Activated CD4-positive, alpha-beta T cell treated with anti-CD3 and anti-CD28 coated beads for 36 hours (primary cell): ENCODE measurements at regions not wholly inside any gene's neighbourhood (a gene's known extent, or its start where the extent isn't known, plus 50 kb on each side); places are given as distances from the start of the nearest gene placed in this dataset.

Experiments
- ATAC-seq: fragments of 200-7000 bp; cut with Tn5 transposase; one replicate; pipeline ENCODE4 v1.10.0; 2021; ENCODE audit warnings: mild to moderate bottlenecking, moderate library complexity
- CTCF ChIA-PET: fragments of 350-600 bp; sonication (Branson Sonifier 250); formaldehyde crosslinking; loops from one replicate; lab custom pipeline; 2021; ENCODE audit warnings: antibody characterized with exemption; lab: Charles Lee
- POLR2A ChIA-PET: fragments of 350-600 bp; sonication (Branson Sonifier 250); formaldehyde crosslinking; loops from one replicate; lab custom pipeline; 2021; ENCODE audit warnings: antibody characterized with exemption, inconsistent platforms; lab: Charles Lee
- DNase-seq: peaks from one replicate; pipeline ENCODE4 v3.0.0-alpha.2; 2020
- H3K27ac Mint-ChIP-seq: one replicate; pipeline ENCODE4 v1.8.0; 2021; ENCODE audit warnings: mixed read lengths
- H3K27me3 Mint-ChIP-seq: one replicate; pipeline ENCODE4 v1.8.0; 2021; ENCODE audit warnings: mixed read lengths
- H3K36me3 Mint-ChIP-seq: one replicate; pipeline ENCODE4 v1.8.0; 2021; ENCODE audit warnings: low read depth, mixed read lengths
- H3K4me1 Mint-ChIP-seq: one replicate; pipeline ENCODE4 v1.8.0; 2021; ENCODE audit warnings: mixed read lengths
- H3K4me3 Mint-ChIP-seq: one replicate; pipeline ENCODE4 v1.8.0; 2021; ENCODE audit warnings: mild to moderate bottlenecking, moderate library complexity, mixed read lengths
- H3K9me3 Mint-ChIP-seq: one replicate; pipeline ENCODE4 v1.8.0; 2021; ENCODE audit warnings: low read depth, mixed read lengths
- intact Hi-C, 2 experiments: fragments of 100-400 bp; cut with DNase I in 1 of 2; cut with micrococcal nuclease in 1 of 2; formaldehyde crosslinking; loops; one replicate each; pipeline versions ENCODE4 v1.14.2 to v1.15.1; 2022 to 2024; cut with DNase I, micrococcal nuclease

DNA sequence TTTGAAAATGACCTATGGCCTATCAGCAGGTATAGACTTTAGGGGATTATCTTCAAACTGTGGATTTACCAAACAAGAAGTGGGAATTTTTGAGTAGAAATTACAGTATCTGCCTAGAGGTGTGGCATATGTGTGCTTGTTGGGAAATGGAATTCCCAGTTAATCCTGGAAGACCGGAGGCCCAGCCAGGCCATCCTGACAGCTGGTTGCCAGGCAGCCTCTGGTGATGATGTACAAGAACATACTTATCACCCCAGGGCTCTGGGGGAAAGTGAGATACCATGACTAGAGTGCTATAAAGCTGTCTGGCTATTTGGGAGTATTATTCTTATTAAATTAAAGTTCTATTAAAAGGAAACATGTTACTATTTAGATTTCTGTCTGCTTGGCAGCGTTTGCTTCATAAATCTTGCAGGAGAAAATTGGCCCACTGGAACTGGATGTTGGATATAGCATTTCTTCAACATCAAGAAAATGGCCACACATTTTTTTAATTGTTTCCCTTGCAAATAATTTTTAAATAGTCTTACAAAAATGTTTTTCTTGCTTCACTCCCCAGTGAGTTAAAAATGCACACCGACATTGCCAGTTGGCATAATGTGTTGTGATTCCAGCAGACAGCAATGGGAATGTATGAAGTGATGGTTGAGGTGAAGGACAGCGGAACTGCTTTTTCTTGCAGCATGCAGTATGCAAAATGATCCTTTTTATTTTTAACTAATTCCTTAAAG is 187.8 kb downstream of the MYLK4 start:
- no peaks in the 10 kb centered on the region for H3K36me3 Mint-ChIP-seq
- H3K4me1 Mint-ChIP-seq: peaks cover 10% of the 10 kb centered on the region
- CTCF ChIA-PET: interaction anchor here (1.0 to 2.4 kb wide), 2 partner anchors 72 kb away, joined by 5 to 6 read pairs; no protein-coding TSS in a partner anchor

DNA sequence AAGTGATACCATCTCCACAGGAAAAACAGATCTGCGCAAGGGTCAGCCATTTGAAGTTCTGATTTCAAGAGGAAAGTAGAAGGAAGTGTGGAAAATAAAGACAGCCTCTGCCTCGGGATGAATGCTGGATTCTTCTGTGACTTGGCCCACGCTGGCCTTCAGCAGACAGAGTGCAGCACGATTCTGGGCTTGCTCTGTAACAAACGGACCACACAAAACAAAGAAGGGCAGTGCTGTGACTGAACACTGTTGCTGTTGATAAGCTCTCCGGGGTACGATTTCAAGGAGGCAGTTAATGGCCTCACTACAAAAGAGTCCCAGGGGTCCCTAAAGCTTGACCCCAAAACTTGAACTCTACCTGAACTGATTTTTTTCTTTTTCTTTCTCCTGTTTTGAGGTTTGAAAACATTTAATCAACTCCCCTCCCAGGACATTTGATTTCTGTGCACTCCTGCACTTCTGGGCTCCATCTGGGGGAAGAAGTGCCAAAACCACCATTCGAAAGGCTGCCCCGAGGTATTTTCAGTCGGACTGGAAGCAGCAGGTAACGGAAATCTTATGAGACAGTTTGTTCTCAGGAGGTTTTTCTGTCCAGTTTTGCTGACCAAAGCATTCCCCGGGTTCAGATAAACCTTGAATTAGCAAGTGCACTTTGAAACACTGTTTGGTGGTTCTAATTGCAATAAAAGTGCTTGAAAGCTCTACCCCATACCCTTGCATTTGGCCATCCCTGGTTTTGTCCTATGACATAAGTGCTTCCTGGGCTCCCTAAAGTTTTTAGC is 189.6 kb downstream of the MYLK4 start:
- H3K27ac Mint-ChIP-seq: no peak overlapping the region
- no peak overlapping the region for H3K4me3 Mint-ChIP-seq
- no peaks in the 10 kb centered on the region for H3K36me3 Mint-ChIP-seq
- DNase-seq (no peak), ATAC-seq (no peak)
- H3K4me1 Mint-ChIP-seq: peaks cover 10% of the 10 kb centered on the region
- H3K9me3 Mint-ChIP-seq: no peaks in the 10 kb centered on the region
- H3K27me3 Mint-ChIP-seq: peaks cover 49% of the 10 kb centered on the region
- POLR2A ChIA-PET: no interaction called here
- intact Hi-C loops: loop anchor here in 1 of 2 experiments (5.0 kb wide), 1 partner anchor 449 kb away; no protein-coding TSS in a partner anchor
- CTCF ChIA-PET: interaction anchor here (1.2 kb wide), 1 partner anchor 18 kb away, joined by 5 read pairs; no protein-coding TSS in a partner anchor

More for the DNA sequence above, 187.8 kb downstream of the MYLK4 start:
- POLR2A ChIA-PET: interaction anchor here (0.7 kb wide), 1 partner anchor 15 kb away, joined by 3 read pairs; no protein-coding TSS in a partner anchor
- no peak overlapping the region for H3K4me3 Mint-ChIP-seq
- ATAC-seq (no peak), DNase-seq (no peak)
- no peaks in the 10 kb centered on the region for H3K9me3 Mint-ChIP-seq
- H3K27ac Mint-ChIP-seq: no peak overlapping the region
- H3K27me3 Mint-ChIP-seq: peaks cover 50% of the 10 kb centered on the region
- intact Hi-C loops: loop anchor here (1.0 to 5.0 kb wide), 3 partner anchors 20 to 452 kb away; no protein-coding TSS in a partner anchor

GRCh38 chr6:2560140-2560818 is 190.4 kb downstream of the MYLK4 start:
- no peak overlapping the region for H3K4me3 Mint-ChIP-seq
- DNase-seq (no peak), ATAC-seq (no peak)
- CTCF ChIA-PET: no interaction called here
- intact Hi-C loops: loop anchor here in 1 of 2 experiments (5.0 kb wide), 1 partner anchor 448 kb away; no protein-coding TSS in a partner anchor
- H3K9me3 Mint-ChIP-seq: no peaks in the 10 kb centered on the region
- peaks cover 55% of the 10 kb centered on the region for H3K27me3 Mint-ChIP-seq
- H3K36me3 Mint-ChIP-seq: no peaks in the 10 kb centered on the region
- H3K27ac Mint-ChIP-seq: no peak overlapping the region
- H3K4me1 Mint-ChIP-seq: peaks cover 10% of the 10 kb centered on the region
- POLR2A ChIA-PET: no interaction called here

DNA sequence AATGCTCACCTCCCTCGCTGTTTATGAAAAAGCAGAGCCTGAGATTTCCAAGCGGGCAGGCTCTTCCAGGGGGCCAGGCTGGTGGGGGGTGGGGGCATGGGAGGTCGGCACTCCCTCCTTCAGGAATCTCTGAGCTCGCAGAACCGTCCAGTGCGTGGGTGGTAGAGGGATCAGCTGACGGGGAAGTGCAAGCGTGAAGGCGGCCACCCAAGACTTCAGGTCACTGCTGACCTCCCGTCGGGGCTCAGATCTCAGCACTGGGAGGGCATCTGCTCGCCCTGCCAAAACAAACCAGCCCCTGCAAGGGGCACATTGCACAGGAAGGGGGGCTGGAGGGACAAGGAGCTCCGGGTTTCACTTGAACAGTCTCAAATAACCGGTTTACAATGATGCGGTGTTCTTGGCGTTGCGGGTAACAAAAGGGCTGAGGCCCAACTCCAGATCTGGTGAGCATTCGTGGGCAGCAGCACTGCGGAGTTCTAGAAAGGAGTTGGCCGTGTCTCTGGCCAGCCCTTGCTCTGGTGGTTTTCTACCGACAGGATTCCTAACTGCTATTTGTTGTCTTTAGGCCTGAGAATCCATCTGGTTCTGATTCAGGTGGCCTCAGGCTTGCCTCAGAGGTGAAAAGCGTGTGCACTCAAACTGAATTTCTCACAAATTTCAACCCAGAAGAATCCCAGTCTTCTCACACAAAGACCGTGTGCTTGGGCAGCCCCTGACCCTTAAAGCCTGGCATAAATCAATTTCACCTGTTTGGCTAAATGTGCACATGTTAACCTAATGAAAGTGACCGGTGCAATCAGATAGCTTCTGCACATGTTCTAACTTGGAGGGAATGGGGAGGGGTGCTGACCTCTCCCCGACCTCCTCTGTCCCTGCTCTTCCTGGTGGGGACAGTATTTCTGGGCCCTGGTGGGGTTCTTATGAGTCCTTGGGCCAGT is 191.6 kb downstream of the MYLK4 start:
- H3K9me3 Mint-ChIP-seq: no peaks in the 10 kb centered on the region
- no peak for ATAC-seq
- POLR2A ChIA-PET: no interaction called here

DNA sequence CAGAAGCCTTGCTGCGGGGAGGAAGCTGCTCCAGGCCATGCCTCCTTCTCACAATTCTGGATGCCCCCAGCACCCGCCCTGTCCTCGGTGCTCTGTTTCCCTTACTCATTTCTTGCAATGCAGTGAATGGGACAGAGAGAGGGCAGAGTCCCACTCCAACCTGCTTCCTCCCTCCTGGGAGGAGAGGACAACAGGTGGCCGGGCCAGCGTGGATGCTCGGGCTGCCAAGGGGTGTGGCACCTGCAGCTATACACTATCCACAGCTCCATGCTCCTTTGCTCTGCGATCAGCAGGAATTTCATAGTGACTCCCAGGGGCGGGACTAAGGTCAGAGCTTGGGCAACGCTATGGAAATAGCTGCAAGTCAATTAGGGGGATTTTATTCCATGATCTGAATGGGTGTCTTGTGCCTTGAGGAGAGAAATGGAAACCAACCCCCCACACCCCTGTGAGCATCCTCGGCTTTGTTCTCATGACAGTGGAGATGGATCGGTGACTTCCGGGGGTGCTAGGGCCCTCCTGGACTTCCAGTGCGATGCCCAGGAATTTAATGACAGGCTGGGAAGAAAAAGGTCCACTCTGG is 192.5 kb downstream of the MYLK4 start:
- intact Hi-C loops: no loop called here
- H3K27ac Mint-ChIP-seq: no peak overlapping the region
- H3K36me3 Mint-ChIP-seq: no peaks in the 10 kb centered on the region
- no peaks in the 10 kb centered on the region for H3K9me3 Mint-ChIP-seq
- POLR2A ChIA-PET: no interaction called here
- no peak overlapping the region for H3K4me3 Mint-ChIP-seq
- H3K4me1 Mint-ChIP-seq: peaks cover 1% of the 10 kb centered on the region
- DNase-seq (no peak), ATAC-seq (no peak)
- CTCF ChIA-PET: no interaction called here
- peaks cover 63% of the 10 kb centered on the region for H3K27me3 Mint-ChIP-seq

More for the DNA sequence above, 191.6 kb downstream of the MYLK4 start:
- no peak overlapping the region for H3K4me3 Mint-ChIP-seq
- no peak overlapping the region for H3K27ac Mint-ChIP-seq
- peaks cover 64% of the 10 kb centered on the region for H3K27me3 Mint-ChIP-seq
- CTCF ChIA-PET: no interaction called here
- H3K4me1 Mint-ChIP-seq: peaks cover 10% of the 10 kb centered on the region
- intact Hi-C loops: no loop called here
- DNase-seq: no peak
- H3K36me3 Mint-ChIP-seq: no peaks in the 10 kb centered on the region

DNA sequence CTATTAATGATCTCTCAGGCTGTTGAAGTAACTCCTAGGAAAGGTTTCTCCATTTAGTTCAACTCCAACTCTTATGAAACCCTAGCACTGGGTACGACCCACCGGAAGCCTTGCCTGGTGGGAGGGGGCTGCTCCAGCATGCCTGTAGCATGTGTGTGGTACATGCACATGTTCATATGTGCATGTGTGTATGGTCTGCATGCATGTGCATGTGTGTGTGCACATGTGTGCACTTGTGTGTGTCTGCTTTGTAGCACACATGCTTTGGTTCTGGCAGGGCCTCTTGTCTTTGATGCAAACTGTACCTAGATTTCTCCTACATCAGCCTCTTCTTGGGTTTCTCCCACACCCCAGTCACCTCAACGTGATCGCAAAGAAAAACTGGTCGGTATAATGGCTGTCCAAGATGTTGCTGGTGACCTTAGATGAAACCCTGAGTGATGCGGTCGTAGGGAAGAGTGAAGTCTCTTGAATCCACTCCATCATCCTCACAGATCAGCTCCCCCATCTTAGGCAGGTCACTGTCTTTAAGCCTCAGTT is 193.5 kb downstream of the MYLK4 start:
- Mint-ChIP-seq H3K4me1 (no peaks in the 10 kb centered on the region), H3K9me3 (no peaks in the 10 kb centered on the region), H3K27ac (no peak overlapping the region), H3K36me3 (no peaks in the 10 kb centered on the region), H3K4me3 (no peak overlapping the region), H3K27me3 (peaks cover 61% of the 10 kb centered on the region)
- ATAC-seq (no peak), DNase-seq (no peak)
- CTCF ChIA-PET: no interaction called here
- POLR2A ChIA-PET: no interaction called here
- intact Hi-C loops: no loop called here

GRCh38 chr6:2556761-2557160 is 194.0 kb downstream of the MYLK4 start:
- ChIA-PET CTCF (no interaction called here), POLR2A (no interaction called here)
- Mint-ChIP-seq H3K36me3 (no peaks in the 10 kb centered on the region), H3K4me3 (no peak overlapping the region), H3K27ac (no peak overlapping the region), H3K4me1 (no peaks in the 10 kb centered on the region), H3K27me3 (peaks cover 56% of the 10 kb centered on the region), H3K9me3 (no peaks in the 10 kb centered on the region)
- ATAC-seq (no peak), DNase-seq (no peak)
- intact Hi-C loops: no loop called here

DNA sequence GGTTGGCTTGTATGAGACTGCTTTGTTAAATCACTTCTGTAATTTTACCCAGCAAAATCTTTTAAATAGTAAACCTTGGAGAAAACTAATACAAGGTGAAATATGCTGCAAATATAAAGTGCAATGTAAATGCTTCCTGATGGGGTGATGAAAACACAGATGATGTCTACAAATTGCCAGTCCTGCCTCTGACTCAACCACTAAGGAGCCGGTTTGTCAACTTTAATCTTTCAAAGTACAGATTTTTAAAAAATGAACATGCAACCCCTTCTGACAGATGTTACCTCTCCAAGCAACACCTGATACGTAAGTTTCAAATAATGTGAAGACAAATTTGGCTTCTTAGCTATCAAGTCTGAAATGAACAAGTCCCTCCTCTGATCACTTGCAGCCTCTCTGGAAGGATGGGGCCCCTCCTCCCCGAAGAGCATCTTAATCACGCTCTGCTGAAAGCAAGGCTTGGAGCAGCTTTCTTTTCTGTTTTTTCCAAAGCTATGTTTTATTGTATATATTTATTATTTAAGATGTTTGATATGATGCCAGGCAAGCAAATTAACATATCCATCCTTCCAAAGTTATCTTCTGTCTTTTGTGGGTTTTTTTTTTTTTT is 196.0 kb downstream of the MYLK4 start:
- intact Hi-C loops: no loop called here
- ChIA-PET POLR2A (no interaction called here), CTCF (no interaction called here)
- H3K4me3 Mint-ChIP-seq: no peak overlapping the region
- no peaks in the 10 kb centered on the region for H3K36me3 Mint-ChIP-seq
- H3K9me3 Mint-ChIP-seq: no peaks in the 10 kb centered on the region
- no peaks in the 10 kb centered on the region for H3K4me1 Mint-ChIP-seq
- peaks cover 51% of the 10 kb centered on the region for H3K27me3 Mint-ChIP-seq
- DNase-seq: no peak
- ATAC-seq: no peak
- H3K27ac Mint-ChIP-seq: no peak overlapping the region

GRCh38 chr6:2552526-2553154 is 198.1 kb downstream of the MYLK4 start:
- Mint-ChIP-seq H3K9me3 (no peaks in the 10 kb centered on the region), H3K27ac (no peak overlapping the region), H3K4me3 (no peak overlapping the region), H3K4me1 (no peaks in the 10 kb centered on the region), H3K36me3 (no peaks in the 10 kb centered on the region), H3K27me3 (peaks cover 57% of the 10 kb centered on the region)
- DNase-seq (no peak), ATAC-seq (no peak)
- ChIA-PET CTCF (interaction anchor here (0.6 kb wide), 1 partner anchor 833 kb away, joined by 3 read pairs; no protein-coding TSS in a partner anchor), POLR2A (no interaction called here)
- intact Hi-C loops: no loop called here
